ENCODE measurements at regions not wholly inside any gene's neighbourhood (a gene's known extent, or its start where the extent isn't known, plus 50 kb on each side); places are given as distances from the start of the nearest gene placed in this dataset.

DNA sequence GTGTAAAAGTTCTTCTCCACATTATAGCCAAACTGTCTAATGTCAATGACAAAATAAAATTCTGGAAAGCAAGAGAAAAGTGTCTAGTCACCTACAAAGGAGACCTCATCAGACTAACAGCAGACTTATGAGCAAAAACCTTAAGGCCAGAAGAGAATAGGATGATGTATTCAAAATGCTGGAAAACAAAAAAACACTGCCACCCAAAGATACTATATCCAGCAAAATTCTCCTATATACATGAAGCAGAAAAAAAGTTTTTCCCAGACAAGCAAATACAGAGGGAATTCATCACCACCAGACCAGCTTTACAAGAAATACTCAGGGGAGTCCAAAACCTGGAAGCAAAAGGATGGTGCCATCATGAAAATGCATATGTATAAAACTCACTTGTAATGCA is 755.6 kb upstream of the CITED2 start:
- no peak overlapping the region for H3K4me3 ChIP-seq (ENCODE audit: low read depth, low read length)
- in situ Hi-C loops (cut with HindIII; ENCODE audit: low sequenced_read_pairs): no loop called here
- TF ChIP-seq, protein P1, sequence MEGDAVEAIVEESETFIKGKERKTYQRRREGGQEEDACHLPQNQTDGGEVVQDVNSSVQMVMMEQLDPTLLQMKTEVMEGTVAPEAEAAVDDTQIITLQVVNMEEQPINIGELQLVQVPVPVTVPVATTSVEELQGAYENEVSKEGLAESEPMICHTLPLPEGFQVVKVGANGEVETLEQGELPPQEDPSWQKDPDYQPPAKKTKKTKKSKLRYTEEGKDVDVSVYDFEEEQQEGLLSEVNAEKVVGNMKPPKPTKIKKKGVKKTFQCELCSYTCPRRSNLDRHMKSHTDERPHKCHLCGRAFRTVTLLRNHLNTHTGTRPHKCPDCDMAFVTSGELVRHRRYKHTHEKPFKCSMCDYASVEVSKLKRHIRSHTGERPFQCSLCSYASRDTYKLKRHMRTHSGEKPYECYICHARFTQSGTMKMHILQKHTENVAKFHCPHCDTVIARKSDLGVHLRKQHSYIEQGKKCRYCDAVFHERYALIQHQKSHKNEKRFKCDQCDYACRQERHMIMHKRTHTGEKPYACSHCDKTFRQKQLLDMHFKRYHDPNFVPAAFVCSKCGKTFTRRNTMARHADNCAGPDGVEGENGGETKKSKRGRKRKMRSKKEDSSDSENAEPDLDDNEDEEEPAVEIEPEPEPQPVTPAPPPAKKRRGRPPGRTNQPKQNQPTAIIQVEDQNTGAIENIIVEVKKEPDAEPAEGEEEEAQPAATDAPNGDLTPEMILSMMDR (IDR thresholded peaks at IDR 0.05; ENCODE audit: low read depth, low read length, missing control alignments): no peak
- DNase-seq (ENCODE audit: low read depth): no peak

DNA sequence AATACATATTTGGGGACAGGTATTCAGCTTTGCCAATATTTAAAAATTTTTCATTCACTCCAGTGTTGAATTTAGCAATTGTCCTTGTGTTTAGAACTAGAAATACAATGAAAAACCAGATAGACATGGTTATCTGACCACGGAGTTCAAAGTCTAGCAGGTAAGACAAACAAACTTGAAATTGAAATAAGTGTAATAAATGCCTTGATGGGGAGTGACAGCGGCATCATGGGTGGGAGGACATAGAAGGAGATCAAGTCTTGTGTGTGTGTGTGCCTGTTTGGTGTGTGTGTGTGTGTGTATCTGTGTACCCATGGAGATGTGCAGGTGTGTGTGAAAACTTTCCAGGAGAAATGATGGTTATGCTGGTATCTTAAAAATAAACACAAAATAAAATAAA is 750.0 kb upstream of the CITED2 start:
- in situ Hi-C loops (cut with HindIII; ENCODE audit: low sequenced_read_pairs): no loop called here
- H3K4me3 ChIP-seq (ENCODE audit: low read depth, low read length): no peak overlapping the region
- TF ChIP-seq, protein P1 (IDR thresholded peaks at IDR 0.05; ENCODE audit: low read depth, low read length, missing control alignments): no peak
- no peak for DNase-seq (ENCODE audit: low read depth)

DNA sequence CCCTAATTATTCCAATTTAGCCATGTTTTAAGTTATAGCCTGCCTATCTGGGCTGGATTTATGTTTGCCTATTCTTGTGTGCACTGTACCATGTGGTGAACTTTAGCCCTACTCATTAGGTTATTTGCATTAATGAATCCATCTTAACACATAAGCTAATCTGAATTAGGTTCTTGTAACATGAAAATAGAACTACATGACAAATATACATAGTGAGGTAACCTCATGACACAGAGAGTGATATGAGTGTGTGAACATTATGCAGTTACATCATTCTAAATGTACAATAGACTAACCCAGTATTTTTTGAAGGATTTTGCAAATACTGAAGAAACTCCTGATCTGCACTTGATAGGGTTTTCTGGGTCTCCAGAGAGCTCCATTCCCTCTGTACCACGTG is 733.7 kb upstream of the CITED2 start:
- in situ Hi-C loops (cut with HindIII; ENCODE audit: low sequenced_read_pairs): no loop called here

GRCh38 chr6:140107216-140107615 is 732.8 kb upstream of the CITED2 start:
- no peak for DNase-seq (ENCODE audit: low read depth)
- TF ChIP-seq, protein P1 (IDR thresholded peaks at IDR 0.05; ENCODE audit: low read depth, low read length, missing control alignments): no peak
- in situ Hi-C loops (cut with HindIII; ENCODE audit: low sequenced_read_pairs): no loop called here
- no peak overlapping the region for H3K4me3 ChIP-seq (ENCODE audit: low read depth, low read length)

More for the DNA sequence above, 733.7 kb upstream of the CITED2 start:
- TF ChIP-seq, protein P1 (IDR thresholded peaks at IDR 0.05; ENCODE audit: low read depth, low read length, missing control alignments): no peak
- H3K4me3 ChIP-seq (ENCODE audit: low read depth, low read length): no peak overlapping the region
- no peak for DNase-seq (ENCODE audit: low read depth)

GRCh38 chr6:140105857-140106256 is 731.4 kb upstream of the CITED2 start:
- in situ Hi-C loops (cut with HindIII; ENCODE audit: low sequenced_read_pairs): no loop called here
- no peak overlapping the region for H3K4me3 ChIP-seq (ENCODE audit: low read depth, low read length)
- TF ChIP-seq, protein P1 (IDR thresholded peaks at IDR 0.05; ENCODE audit: low read depth, low read length, missing control alignments): peak; percentile 38
- no peak for DNase-seq (ENCODE audit: low read depth)

- TF ChIP-seq, protein P1 (IDR thresholded peaks at IDR 0.05; ENCODE audit: low read depth, low read length, missing control alignments): no peak
- in situ Hi-C loops (cut with HindIII; ENCODE audit: low sequenced_read_pairs): no loop called here
- DNase-seq (ENCODE audit: low read depth): no peak
- H3K4me3 ChIP-seq (ENCODE audit: low read depth, low read length): no peak overlapping the region
These were observed 730.8 kb upstream of the CITED2 start for GRCh38 chr6:140105241-140105640.

DNA sequence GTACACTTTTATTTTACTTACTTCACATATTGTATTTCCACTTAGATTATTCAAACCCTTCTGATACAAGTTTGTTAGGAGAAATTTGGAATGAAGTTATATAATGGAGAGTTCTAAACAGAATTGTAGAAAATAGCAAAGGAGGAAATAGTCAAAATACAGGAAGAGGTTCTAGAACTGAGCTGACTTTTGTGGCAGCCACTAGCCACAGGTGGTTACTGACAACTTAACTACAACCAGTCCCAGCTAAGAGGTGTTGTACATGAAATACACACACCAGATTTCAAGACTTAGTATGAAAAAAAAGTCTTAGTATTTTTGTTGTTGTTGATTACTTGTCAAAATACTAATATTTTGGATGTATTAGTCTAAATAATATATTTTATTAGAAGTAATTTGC is 727.4 kb upstream of the CITED2 start:
- H3K4me3 ChIP-seq (ENCODE audit: low read depth, low read length): no peak overlapping the region
- in situ Hi-C loops (cut with HindIII; ENCODE audit: low sequenced_read_pairs): no loop called here
- TF ChIP-seq, protein P1 (IDR thresholded peaks at IDR 0.05; ENCODE audit: low read depth, low read length, missing control alignments): no peak
- DNase-seq (ENCODE audit: low read depth): no peak
